Vagina (tissue), 2 donors: ENCODE measurements at regions not wholly inside any gene's neighbourhood (a gene's known extent, or its start where the extent isn't known, plus 50 kb on each side); places are given as distances from the start of the nearest gene placed in this dataset.

ENCODE experiments used
- DNase-seq, 2 donors: peaks; one replicate each; pipeline ENCODE4 v3.0.0-alpha.2; 2017; ENCODE audit errors: extremely low spot score in 2 of 2
- H3K27ac ChIP-seq: fragments of 200-600 bp; sonication (generic); one replicate; pipeline ENCODE4 v1.5.1; 2019
- H3K27me3 ChIP-seq: fragments of 200-600 bp; sonication (generic); one replicate; pipeline ENCODE4 v1.5.1; 2019
- H3K36me3 ChIP-seq, 2 donors: fragments of 200-600 bp; sonication (generic); one replicate each; pipeline ENCODE4 v1.5.1; 2017 to 2019
- H3K4me1 ChIP-seq: fragments of 200-600 bp; sonication (generic); one replicate; pipeline ENCODE4 v1.5.1; 2019
- H3K4me3 ChIP-seq, 2 donors: fragments of 200-600 bp; sonication (generic); 1 replicate in 1 of 2; 2 replicates in 1 of 2; pipeline ENCODE4 v1.5.1; 2016 to 2019
- H3K9me3 ChIP-seq: fragments of 200-600 bp; sonication (generic); one replicate; pipeline ENCODE4 v1.5.1; 2019
- CTCF ChIP-seq, 3 experiments: fragments of 450-650 bp in 2 of 3; fragments of 200-600 bp in 1 of 3; sonication (generic) in 1 of 3; IDR thresholded peaks; one replicate each; pipeline ENCODE4 v1.5.1; 2017 to 2019; ENCODE audit warnings: antibody characterized with exemption in 3 of 3, mild to moderate bottlenecking in 2 of 3, moderate library complexity in 2 of 3
- POLR2A ChIP-seq, 2 donors: fragments of 450-650 bp; IDR thresholded peaks; one replicate each; pipeline ENCODE4 v1.6.1; 2017; ENCODE audit warnings: antibody characterized with exemption in 2 of 2, mild to moderate bottlenecking in 2 of 2, moderate library complexity in 2 of 2
- POLR2AphosphoS5 ChIP-seq, 2 donors: sonication (generic); formaldehyde crosslinking; IDR thresholded peaks; one replicate each; pipeline ENCODE4 v1.9.0; 2017; ENCODE audit warnings: antibody characterized with exemption in 2 of 2, mild to moderate bottlenecking in 2 of 2, low read depth in 1 of 2; ENCODE audit not compliant: insufficient read depth in 1 of 2
- intact Hi-C: fragments of 100-400 bp; cut with DNase I; formaldehyde crosslinking; loops from one replicate; pipeline ENCODE4 v1.15.1; 2023

- Histone ChIP-seq H3K36me3 (no peaks in the 10 kb centered on the region), H3K4me3 (no peak overlapping the region), H3K27me3 (no peaks in the 10 kb centered on the region), H3K27ac (no peak overlapping the region), H3K4me1 (peaks cover 19% of the 10 kb centered on the region), H3K9me3 (no peaks in the 10 kb centered on the region)
- no peak for TF ChIP-seq CTCF (IDR thresholded peaks at IDR 0.05)
- no peak for TF ChIP-seq POLR2AphosphoS5 (IDR thresholded peaks at IDR 0.05; ENCODE audit: insufficient read depth in 1 of 2, low read depth in 1 of 2)
- TF ChIP-seq POLR2A (IDR thresholded peaks at IDR 0.05), result no peak
- intact Hi-C loops, result loop anchor here (10.0 kb wide), 1 partner anchor 513 kb away; no protein-coding TSS in a partner anchor
- DNase-seq, result no peak
Measured at GRCh38 chr6:6722195-6722594, 133.7 kb downstream of the LY86 start.

GRCh38 chr6:6723361-6723760 lies 134.8 kb downstream of the LY86 start:
- TF ChIP-seq POLR2AphosphoS5 (IDR thresholded peaks at IDR 0.05; ENCODE audit: insufficient read depth in 1 of 2, low read depth in 1 of 2), result no peak
- TF ChIP-seq POLR2A (IDR thresholded peaks at IDR 0.05), result no peak
- TF ChIP-seq CTCF (IDR thresholded peaks at IDR 0.05), result no peak
- Histone ChIP-seq H3K27ac (peak overlapping the region; percentile 82), H3K36me3 (no peaks in the 10 kb centered on the region), H3K4me1 (peaks cover 19% of the 10 kb centered on the region), H3K27me3 (no peaks in the 10 kb centered on the region), H3K9me3 (no peaks in the 10 kb centered on the region), H3K4me3 (no peak overlapping the region)
- intact Hi-C loops, result loop anchor here (10.0 kb wide), 1 partner anchor 511 kb away; no protein-coding TSS in a partner anchor
- no peak for DNase-seq

- no peak for DNase-seq
- Histone ChIP-seq H3K4me1 (peaks cover 19% of the 10 kb centered on the region), H3K27me3 (no peaks in the 10 kb centered on the region), H3K27ac (peak overlapping the region; percentile 82), H3K36me3 (no peaks in the 10 kb centered on the region), H3K9me3 (no peaks in the 10 kb centered on the region), H3K4me3 (peak overlapping the region; percentile 38 to 50)
- intact Hi-C loops, result loop anchor here (10.0 kb wide), 1 partner anchor 511 kb away; no protein-coding TSS in a partner anchor
- TF ChIP-seq POLR2AphosphoS5 (IDR thresholded peaks at IDR 0.05; ENCODE audit: insufficient read depth in 1 of 2, low read depth in 1 of 2) (peak in 1 of 2 donors; percentile 51), POLR2A (IDR thresholded peaks at IDR 0.05) (no peak)
Measured at GRCh38 chr6:6723921-6724538, 135.5 kb downstream of the LY86 start.

GRCh38 chr6:6724539-6725467 lies 136.3 kb downstream of the LY86 start:
- intact Hi-C loops, result loop anchor here (10.0 kb wide), 1 partner anchor 510 kb away; no protein-coding TSS in a partner anchor
- Histone ChIP-seq H3K9me3 (no peaks in the 10 kb centered on the region), H3K27ac (peak overlapping the region; percentile 82), H3K4me3 (peak overlapping the region; percentile 38 to 50), H3K4me1 (peaks cover 19% of the 10 kb centered on the region), H3K36me3 (no peaks in the 10 kb centered on the region), H3K27me3 (no peaks in the 10 kb centered on the region)
- TF ChIP-seq CTCF (IDR thresholded peaks at IDR 0.05), result peak; percentile 26 to 57 (median 53)
- peak in 1 of 2 donors; percentile 64 for TF ChIP-seq POLR2AphosphoS5 (IDR thresholded peaks at IDR 0.05; ENCODE audit: insufficient read depth in 1 of 2, low read depth in 1 of 2)
- no peak for TF ChIP-seq POLR2A (IDR thresholded peaks at IDR 0.05)
- DNase-seq, result no peak

GRCh38 chr6:6725468-6726209 lies 137.1 kb downstream of the LY86 start:
- no peak for DNase-seq
- TF ChIP-seq POLR2AphosphoS5 (IDR thresholded peaks at IDR 0.05; ENCODE audit: insufficient read depth in 1 of 2, low read depth in 1 of 2) (no peak), POLR2A (IDR thresholded peaks at IDR 0.05) (no peak), CTCF (IDR thresholded peaks at IDR 0.05) (no peak)
- Histone ChIP-seq H3K4me3 (peak overlapping the region in 1 of 2 donors; percentile 50), H3K36me3 (no peaks in the 10 kb centered on the region), H3K9me3 (no peaks in the 10 kb centered on the region), H3K27ac (peak overlapping the region; percentile 82), H3K27me3 (no peaks in the 10 kb centered on the region), H3K4me1 (peaks cover 19% of the 10 kb centered on the region)
- intact Hi-C loops, result loop anchor here (10.0 kb wide), 1 partner anchor 509 kb away; no protein-coding TSS in a partner anchor
